Activated T-cell treated with anti-CD3 and anti-CD28 coated beads, Interleukin-2, amount 50 U/mL, for 72 hours (primary cell): ENCODE measurements at regions not wholly inside any gene's neighbourhood (a gene's known extent, or its start where the extent isn't known, plus 50 kb on each side); places are given as distances from the start of the nearest gene placed in this dataset.
"Not testable (repeated sequence)": the region's sequence is repeated elsewhere in the genome, so short reads cannot be mapped to it uniquely, and the experiment has no call there.

ENCODE experiments used
- ATAC-seq, 2 donors: fragments of 150-1000 bp; cut with Tn5 transposase; replicated peaks in 1 of 2; 2 replicates each; pipeline ENCODE4 v1.10.0; 2021; ENCODE audit warnings: moderate library complexity in 2 of 2, mild to moderate bottlenecking in 1 of 2
- DNase-seq, 2 donors: peaks; one replicate each; pipeline ENCODE4 v3.0.0; 2021 to 2022; ENCODE audit warnings: mixed read lengths in 1 of 2
- H3K27ac Mint-ChIP-seq: one replicate; pipeline ENCODE4 v1.8.0; 2022; ENCODE audit warnings: mild to moderate bottlenecking, moderate library complexity, mixed read lengths
- H3K27me3 Mint-ChIP-seq: one replicate; pipeline ENCODE4 v1.8.0; 2022; ENCODE audit warnings: low read depth, mixed read lengths
- H3K36me3 Mint-ChIP-seq, 2 donors: one replicate each; pipeline ENCODE4 v1.8.0; 2022; ENCODE audit warnings: mixed read lengths in 2 of 2, mild to moderate bottlenecking in 1 of 2; ENCODE audit not compliant: insufficient read depth in 2 of 2
- H3K4me1 Mint-ChIP-seq: one replicate; pipeline ENCODE4 v1.8.0; 2022; ENCODE audit warnings: low read depth, mixed read lengths
- H3K4me3 Mint-ChIP-seq, 2 donors: one replicate each; pipeline ENCODE4 v1.8.0; 2022; ENCODE audit warnings: mild to moderate bottlenecking in 2 of 2, mixed read lengths in 2 of 2, moderate library complexity in 2 of 2
- H3K9me3 Mint-ChIP-seq, 2 donors: one replicate each; pipeline ENCODE4 v1.8.0; 2022; ENCODE audit warnings: mixed read lengths in 2 of 2

DNA sequence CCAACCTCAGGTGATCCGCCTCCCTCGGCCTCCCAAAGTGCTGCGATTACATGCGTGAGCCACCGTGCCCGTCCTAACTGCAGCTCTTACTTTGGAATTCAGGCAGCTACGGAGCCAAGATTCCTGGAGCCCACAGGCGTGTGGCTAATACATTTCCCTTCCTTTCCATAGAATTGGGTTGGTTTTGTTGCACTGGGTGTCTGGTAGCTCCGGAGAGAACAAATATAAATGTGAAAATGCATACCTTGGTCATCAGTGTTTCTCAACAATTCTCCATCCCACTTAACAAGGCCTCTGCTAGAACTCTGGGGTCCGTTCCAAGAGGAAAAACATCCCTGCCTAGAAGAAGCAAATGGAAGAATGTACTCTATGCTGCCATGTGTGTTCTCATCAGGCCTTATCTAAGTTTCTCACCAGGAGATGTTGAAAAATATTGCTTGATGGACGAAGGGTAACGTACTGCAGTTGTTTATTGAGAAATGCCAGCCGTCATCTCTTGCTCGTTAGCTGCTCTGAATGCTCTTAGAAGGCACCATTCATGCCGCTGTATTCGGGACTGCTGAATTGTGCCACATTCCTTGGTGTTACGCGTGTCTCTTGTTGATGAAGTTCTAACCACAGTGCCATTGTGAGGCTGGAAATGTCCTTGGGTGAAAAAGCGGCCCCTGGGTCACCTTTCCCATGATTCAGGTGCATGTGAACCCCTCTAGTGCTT is 50.5 kb upstream of the CD99 start:
- peaks cover 3 to 6% of the 10 kb centered on the region in 2 donors for H3K36me3 Mint-ChIP-seq
- H3K27ac Mint-ChIP-seq: no peak overlapping the region
- no peaks in the 10 kb centered on the region for H3K9me3 Mint-ChIP-seq
- DNase-seq (no peak), ATAC-seq (no peak)
- peaks cover 11% of the 10 kb centered on the region for H3K4me1 Mint-ChIP-seq
- no peaks in the 10 kb centered on the region for H3K27me3 Mint-ChIP-seq
- H3K4me3 Mint-ChIP-seq: no peak overlapping the region

DNA sequence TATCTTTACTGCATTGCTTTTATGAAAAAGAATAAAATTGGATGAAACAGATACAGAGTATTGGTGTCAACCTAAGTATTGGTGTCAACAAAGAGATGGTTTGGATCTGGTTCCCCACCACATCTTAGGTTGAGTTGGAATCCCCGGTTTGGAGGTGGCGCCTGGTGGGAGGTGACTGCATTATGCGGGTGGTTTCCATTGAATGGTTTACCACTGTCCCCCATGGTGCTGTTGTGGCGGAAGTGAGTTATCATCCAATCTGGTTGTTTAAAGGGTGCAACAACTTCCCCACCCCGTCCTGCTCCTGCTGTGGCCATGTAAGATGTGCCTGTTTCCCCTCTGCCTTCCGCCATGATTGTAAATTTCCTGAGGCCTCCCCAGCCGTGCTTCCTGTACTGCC is 52.8 kb upstream of the CD99 start:
- H3K9me3 Mint-ChIP-seq: no peaks in the 10 kb centered on the region
- peaks cover 5% of the 10 kb centered on the region for H3K4me1 Mint-ChIP-seq
- H3K27ac Mint-ChIP-seq: no peak overlapping the region
- ATAC-seq: no peak
- no peak for DNase-seq
- no peak overlapping the region for H3K4me3 Mint-ChIP-seq
- H3K27me3 Mint-ChIP-seq: no peaks in the 10 kb centered on the region
- peaks cover 3 to 6% of the 10 kb centered on the region in 2 donors for H3K36me3 Mint-ChIP-seq

DNA sequence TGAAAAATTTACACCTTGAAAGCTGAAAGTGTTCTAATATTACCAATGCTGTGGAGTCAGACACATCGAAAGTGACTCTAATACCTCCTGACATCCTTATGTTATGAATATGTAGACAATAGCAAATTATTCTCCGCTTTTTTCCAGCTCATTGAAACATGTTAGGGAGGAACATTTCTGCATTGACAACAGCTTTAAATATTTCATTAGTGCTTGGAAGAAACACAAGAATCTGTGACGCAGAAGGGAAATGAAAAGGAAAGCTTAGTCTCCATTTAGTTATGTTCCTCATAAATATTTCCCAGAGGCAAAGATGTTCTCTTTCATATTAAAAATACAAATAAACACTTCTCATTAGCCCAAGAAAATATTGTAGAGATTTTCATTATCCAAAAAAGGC is 55.8 kb upstream of the CD99 start:
- peaks cover 29 to 33% of the 10 kb centered on the region in 2 donors for H3K36me3 Mint-ChIP-seq
- H3K9me3 Mint-ChIP-seq: peaks cover 12 to 22% of the 10 kb centered on the region in 2 donors
- H3K27ac Mint-ChIP-seq: no peak overlapping the region
- DNase-seq: no peak
- H3K4me3 Mint-ChIP-seq: no peak overlapping the region
- no peak for ATAC-seq
- H3K27me3 Mint-ChIP-seq: no peaks in the 10 kb centered on the region
- peaks cover 18% of the 10 kb centered on the region for H3K4me1 Mint-ChIP-seq

DNA sequence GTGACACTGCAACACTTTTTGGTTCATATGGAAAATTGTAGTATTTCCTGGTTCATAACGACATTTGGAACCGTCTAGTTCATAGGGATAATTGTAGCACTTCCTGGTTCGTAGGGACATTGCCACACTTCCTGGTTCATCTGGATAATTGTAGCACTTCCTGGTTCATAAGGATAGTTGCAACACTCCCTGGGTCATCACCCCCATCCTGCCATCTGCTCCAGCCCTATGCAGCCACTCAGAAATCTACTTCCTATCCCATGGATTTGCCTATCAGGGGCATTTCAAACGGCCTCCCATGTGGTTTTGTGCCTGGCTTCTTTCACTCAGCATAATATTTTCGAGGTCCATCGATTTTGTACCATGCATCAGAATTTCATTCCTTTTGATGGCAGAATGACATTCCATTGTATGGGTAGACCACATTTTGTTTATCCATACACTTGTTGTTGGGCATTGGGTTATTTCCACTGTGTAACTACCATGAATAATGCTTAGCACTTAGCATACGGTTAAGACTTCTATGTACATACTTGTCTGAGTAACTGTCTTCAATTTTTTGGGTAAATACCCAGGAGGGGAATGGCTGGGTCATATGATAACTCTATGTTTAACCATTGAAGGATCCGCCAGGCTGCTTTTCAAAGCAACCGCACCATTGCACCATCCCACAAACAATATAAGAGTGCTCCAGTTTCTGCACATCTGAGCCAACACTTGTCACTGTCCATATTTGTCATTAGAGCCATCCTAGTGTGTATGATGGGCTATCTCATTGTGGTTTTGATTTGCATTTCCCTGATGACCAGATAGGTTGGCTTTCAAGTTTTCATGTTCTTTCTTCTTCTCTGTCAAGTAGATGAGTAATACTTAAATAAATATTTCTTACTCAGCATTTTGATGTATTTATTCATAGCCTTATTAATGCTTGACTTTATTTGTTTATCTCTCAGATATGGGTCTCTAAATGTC is 58.3 kb upstream of the CD99 start:
- H3K27me3 Mint-ChIP-seq: no peaks in the 10 kb centered on the region
- DNase-seq (no peak), ATAC-seq (no peak)
- peak overlapping the region; percentile 20 for H3K27ac Mint-ChIP-seq
- H3K4me3 Mint-ChIP-seq: no peak overlapping the region
- peaks cover 43% of the 10 kb centered on the region for H3K4me1 Mint-ChIP-seq
- peaks cover 49% of the 10 kb centered on the region in 2 donors for H3K36me3 Mint-ChIP-seq
- peaks cover 29 to 40% of the 10 kb centered on the region in 2 donors for H3K9me3 Mint-ChIP-seq

DNA sequence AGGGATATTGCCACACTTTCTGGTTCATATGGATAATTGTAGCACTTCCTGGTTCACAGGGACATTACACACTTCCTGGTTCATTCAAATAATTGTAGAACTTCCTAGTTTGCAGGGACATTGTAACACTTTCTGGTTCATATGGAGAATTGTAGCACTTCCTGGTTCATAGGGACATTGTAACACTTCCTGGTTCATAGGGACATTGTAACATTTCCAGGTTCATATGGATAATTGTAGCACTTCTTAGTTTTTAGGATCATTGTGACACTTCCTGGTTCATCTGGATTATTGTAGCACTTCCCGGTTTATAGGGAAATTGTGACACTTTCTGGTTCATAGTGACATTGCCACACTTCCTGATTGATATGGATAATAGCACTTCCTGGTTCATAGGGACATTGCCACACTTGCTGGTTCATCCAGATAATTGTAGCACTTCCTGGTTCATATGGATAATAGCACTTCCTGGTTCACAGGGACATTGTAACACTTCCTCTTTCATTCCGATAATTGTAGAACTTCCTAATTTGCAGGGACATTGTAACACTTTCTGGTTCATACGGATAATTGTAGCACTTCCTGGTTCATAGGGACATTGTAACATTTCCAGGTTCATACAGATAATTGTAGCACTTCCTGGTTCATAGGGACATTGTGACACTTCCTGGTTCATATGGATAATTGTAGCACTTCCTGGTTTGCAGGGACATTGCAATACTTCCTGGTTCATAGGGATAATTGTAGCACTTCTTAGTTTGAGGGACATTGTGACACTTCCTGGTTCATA is 59.2 kb upstream of the CD99 start:
- no peak overlapping the region for H3K4me3 Mint-ChIP-seq
- ATAC-seq: no peak

DNA sequence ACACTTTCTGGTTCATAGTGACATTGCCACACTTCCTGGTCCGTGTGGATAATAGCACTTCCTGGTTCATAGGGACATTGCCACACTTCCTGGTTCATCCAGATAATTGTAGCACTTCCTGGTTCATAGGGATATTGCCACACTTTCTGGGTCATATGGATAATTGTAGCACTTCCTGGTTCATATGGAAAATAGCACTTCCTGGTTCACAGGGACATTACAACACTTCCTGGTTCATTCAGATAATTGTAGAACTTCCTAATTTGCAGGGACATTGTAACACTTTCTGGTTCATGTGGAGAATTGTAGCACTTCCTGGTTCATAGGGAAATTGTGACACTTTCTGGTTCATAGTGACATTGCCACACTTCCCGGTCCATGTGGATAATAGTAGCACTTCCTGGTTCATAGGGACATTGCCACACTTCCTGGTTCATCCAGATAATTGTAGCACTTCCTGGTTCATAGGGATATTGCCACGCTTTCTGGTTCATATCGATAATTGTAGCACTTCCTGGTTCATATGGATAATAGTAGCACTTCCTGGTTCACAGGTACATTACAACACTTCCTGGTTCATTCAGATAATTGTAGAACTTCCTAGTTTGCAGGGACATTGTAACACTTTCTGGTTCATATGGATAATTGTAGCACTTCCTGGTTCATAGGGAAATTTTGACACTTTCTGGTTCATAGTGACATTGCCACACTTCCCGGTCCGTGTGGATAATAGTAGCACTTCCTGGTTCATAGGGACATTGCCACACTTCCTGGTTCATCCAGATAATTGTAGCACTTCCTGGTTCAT is 60.0 kb upstream of the CD99 start:
- Mint-ChIP-seq H3K27ac (peak overlapping the region; percentile 97), H3K4me1 (peaks cover 45% of the 10 kb centered on the region), H3K36me3 (peaks cover 60 to 61% of the 10 kb centered on the region in 2 donors), H3K9me3 (peaks cover 29 to 40% of the 10 kb centered on the region in 2 donors), H3K4me3 (peak overlapping the region; percentile 57 to 64)
- not testable (repeated sequence) for DNase-seq, H3K27me3 Mint-ChIP-seq, ATAC-seq

More for the DNA sequence above, 59.2 kb upstream of the CD99 start:
- Mint-ChIP-seq H3K4me1 (peaks cover 45% of the 10 kb centered on the region), H3K9me3 (peaks cover 29 to 40% of the 10 kb centered on the region in 2 donors), H3K27me3 (no peaks in the 10 kb centered on the region), H3K36me3 (peaks cover 56% of the 10 kb centered on the region in 2 donors), H3K27ac (peak overlapping the region; percentile 97)
- DNase-seq: no peak

DNA sequence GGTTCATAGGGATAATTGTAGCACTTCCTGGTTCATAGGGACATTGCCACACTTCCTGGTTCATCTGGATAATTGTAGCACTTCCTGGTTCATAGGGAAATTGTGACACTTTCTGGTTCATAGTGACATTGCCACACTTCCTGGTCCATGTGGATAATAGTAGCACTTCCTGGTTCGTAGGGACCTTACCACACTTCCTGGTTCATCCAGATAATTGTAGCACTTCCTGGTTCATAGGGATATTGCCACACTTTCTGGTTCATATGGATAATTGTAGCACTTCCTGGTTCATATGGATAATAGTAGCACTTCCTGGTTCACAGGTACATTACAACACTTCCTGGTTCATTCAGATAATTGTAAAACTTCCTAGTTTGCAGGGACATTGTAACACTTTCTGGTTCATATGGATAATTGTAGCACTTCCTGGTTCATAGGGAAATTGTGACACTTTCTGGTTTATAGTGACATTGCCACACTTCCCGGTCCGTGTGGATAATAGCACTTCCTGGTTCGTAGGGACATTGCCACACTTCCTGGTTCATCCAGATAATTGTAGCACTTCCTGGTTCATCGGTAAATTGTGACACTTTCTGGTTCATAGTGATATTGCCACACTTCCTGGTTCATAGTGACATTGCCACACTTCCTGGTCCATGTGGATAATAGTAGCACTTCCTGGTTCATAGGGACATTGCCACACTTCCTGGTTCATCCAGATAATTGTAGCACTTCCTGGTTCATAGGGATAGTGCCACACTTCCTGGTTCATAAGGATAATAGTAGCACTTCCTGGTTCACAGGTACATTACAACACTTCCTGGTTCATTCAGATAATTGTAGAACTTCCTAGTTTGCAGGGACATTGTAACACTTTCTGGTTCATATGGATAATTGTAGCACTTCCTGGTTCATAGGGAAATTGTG is 60.8 kb upstream of the CD99 start:
- not testable (repeated sequence) for H3K27me3 Mint-ChIP-seq
- peak; percentile 41 to 52 for ATAC-seq
- H3K36me3 Mint-ChIP-seq: peaks cover 60 to 61% of the 10 kb centered on the region in 2 donors
- peak overlapping the region; percentile 97 for H3K27ac Mint-ChIP-seq
- H3K9me3 Mint-ChIP-seq: peaks cover 29 to 40% of the 10 kb centered on the region in 2 donors
- H3K4me1 Mint-ChIP-seq: peaks cover 45% of the 10 kb centered on the region
- DNase-seq: peak in 1 of 2 donors; percentile 34
- H3K4me3 Mint-ChIP-seq: peak overlapping the region; percentile 57 to 64

DNA sequence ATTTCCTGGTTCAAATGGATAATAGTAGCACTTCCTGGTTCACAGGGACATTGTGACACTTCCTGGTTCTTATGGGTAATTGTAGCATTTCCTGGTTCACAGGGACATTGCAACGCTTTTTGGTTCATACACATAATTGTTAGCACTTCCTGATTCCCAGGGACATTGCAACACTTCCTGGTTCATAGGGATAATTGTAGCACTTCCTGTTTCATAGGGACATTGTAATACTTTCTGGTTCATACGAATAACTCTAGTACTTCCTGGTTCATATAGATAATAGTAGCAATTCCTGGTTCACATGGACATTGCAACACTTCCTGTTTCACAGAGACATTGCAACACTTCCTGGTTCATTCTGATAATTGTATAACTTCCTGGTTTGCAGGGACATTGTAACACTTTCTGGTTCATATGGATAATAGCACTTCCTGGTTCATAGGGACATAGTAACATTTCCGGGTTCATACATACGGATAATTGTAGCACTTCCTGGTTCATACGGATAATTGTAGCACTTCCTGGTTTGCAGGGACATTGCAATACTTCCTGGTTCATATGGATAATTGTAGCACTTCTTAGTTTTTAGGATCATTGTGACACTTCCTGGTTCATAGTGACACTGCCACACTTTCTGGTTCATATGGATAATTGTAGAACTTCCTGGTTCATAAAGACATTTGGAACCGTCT is 61.6 kb upstream of the CD99 start:
- DNase-seq (no peak), ATAC-seq (peak in 1 of 2 donors; percentile 26)
- Mint-ChIP-seq H3K4me1 (peaks cover 45% of the 10 kb centered on the region), H3K27me3 (no peaks in the 10 kb centered on the region), H3K4me3 (peak overlapping the region; percentile 57 to 64), H3K9me3 (peaks cover 29 to 40% of the 10 kb centered on the region in 2 donors), H3K36me3 (peaks cover 60 to 69% of the 10 kb centered on the region in 2 donors), H3K27ac (peak overlapping the region; percentile 97)

DNA sequence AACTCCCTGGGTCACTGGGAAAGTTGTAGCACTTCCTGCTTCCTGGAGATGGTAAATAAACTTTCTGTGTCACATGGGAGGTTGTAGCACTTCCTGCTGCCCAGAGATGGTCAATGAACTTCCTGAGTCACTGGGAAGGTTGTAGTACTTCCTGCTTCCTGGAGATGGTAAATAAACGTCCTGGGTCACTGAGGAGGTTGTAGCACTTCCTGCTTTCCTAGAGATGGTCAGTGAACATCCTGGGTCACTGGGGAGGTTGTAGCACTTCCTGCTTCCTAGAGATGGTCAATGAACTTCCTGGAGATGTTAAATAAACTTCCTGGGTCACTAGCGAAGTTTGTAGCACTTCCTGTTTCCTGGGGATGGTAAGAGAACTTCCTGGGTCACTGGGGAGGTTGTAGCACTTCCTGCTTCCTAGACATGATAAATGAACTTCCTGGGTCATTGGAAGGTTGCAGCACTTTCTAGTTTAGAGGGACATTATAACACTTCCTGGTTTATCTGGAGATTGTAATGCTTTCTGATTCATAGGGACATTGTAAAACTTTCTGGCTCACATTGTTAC is 62.3 kb upstream of the CD99 start:
- H3K36me3 Mint-ChIP-seq: peaks cover 60 to 70% of the 10 kb centered on the region in 2 donors
- H3K4me3 Mint-ChIP-seq: peak overlapping the region in 1 of 2 donors; percentile 64
- peak overlapping the region; percentile 97 for H3K27ac Mint-ChIP-seq
- ATAC-seq: peak; percentile 47 to 52
- H3K4me1 Mint-ChIP-seq: peaks cover 45% of the 10 kb centered on the region
- no peaks in the 10 kb centered on the region for H3K27me3 Mint-ChIP-seq
- DNase-seq: no peak
- peaks cover 29 to 40% of the 10 kb centered on the region in 2 donors for H3K9me3 Mint-ChIP-seq

DNA sequence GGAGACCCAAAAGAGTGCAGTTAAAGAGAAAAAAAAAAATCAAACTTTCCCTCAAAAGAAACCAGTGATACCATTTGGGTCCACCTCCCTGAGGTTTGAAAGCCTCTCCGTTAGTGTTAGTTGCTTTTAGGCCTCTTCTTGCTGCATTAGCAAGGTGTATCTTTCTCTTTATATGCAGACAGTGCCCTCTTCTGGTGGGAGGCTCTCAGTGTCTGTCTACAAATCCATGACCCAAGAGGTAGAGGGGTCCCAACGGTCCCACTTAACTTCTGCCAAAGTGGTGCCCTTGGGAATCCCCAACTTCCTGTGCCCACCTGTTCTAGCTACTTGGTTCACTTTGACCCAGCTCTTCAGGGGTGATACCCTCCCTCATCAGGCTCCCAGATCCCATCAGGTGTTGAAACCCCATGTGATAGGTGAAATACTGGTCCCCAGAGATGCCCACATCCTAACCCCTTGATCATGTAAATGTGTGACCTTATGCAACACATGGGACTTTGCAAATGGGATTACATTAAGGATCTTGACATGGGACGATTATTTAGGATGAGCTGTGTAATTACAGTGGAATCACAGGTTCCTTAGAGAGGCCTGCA is 63.7 kb upstream of the CD99 start:
- DNase-seq (peak; percentile 54 to 64), ATAC-seq (peak; percentile 71 to 73)
- H3K9me3 Mint-ChIP-seq: peaks cover 28 to 37% of the 10 kb centered on the region in 2 donors
- peak overlapping the region; percentile 35 for H3K27ac Mint-ChIP-seq
- H3K27me3 Mint-ChIP-seq: no peaks in the 10 kb centered on the region
- no peak overlapping the region for H3K4me3 Mint-ChIP-seq
- peaks cover 52 to 73% of the 10 kb centered on the region in 2 donors for H3K36me3 Mint-ChIP-seq
- H3K4me1 Mint-ChIP-seq: peaks cover 41% of the 10 kb centered on the region
